GM21717 (cell line): ENCODE measurements at regions not wholly inside any gene's neighbourhood (a gene's known extent, or its start where the extent isn't known, plus 50 kb on each side); places are given as distances from the start of the nearest gene placed in this dataset.

ENCODE experiments used
- ATAC-seq: cut with Tn5 transposase; IDR thresholded peaks from one replicate; pipeline ENCODE4 v1.9.1; 2021; ENCODE audit warnings: mild to moderate bottlenecking, moderate library complexity; ENCODE audit not compliant: unreplicated experiment

GRCh38 chr7:25544254-25544653 is 316.0 kb upstream of the NPVF start:
- ATAC-seq = no peak

DNA sequence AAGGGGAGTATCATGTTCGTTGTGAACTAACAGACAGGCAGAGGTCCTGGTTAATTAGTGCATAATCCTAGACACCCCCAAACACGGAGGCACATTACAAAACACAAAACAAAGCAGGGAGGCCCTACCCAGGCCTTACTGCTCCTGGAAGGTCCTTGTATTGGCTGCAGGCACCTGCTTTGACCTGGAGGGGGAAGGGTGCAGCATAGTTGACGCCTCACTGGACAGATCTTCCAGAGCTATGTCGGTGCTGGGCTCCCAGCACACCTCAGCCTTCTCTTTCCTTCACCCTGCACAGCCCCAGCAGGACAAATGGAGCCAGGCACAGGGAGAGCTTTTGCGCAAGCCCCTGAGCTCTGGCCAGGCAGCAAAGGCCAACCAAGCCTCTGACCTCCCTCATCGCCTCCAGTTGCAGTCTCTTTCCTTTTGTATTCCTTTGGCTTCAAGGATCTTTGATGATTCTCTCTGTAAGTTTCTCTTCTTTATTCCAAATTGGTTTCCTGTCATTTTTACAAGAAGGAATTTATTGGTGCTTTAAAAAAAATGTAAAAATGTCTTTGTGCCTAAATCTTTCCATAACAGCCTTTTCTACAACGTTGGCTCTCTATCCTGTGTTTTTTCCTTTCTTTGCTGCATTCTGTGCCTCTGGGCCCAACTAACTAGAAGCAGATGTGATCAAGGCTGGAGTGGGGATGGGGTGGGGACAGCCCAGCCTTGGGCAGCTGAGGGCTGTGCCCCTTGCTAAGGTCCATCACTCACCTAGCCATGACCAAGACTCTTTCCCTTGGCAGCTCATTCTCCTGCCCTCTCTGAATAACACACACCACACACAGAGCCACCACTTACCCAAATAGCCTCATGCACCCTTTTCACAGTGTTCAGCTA is 317.1 kb upstream of the NPVF start:
- no peak for ATAC-seq

GRCh38 chr7:25546306-25546705 is 318.0 kb upstream of the NPVF start:
- ATAC-seq = no peak

- ATAC-seq = no peak
Measured at GRCh38 chr7:25549271-25549921, 321.1 kb upstream of the NPVF start.

GRCh38 chr7:25550149-25550548 is 321.9 kb upstream of the NPVF start:
- no peak for ATAC-seq

DNA sequence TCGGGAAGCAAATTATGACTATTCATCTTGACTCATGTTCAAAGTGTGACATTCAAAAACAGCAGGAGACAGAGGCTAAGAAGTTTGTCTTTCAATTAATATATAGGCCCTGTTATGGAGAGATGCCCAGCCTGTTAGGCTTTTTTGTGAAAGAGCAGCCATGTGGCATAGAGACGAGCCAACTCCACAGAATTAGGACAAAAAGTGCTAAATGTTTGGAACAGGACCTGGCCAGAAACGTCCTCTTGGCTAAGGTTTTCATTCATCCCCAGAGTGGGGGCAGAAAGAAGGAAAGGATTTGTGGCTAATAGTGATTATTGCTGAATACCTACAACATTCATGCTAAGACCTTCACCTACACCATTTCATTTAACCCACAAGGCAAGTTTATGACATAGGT is 324.7 kb upstream of the NPVF start:
- no peak for ATAC-seq

DNA sequence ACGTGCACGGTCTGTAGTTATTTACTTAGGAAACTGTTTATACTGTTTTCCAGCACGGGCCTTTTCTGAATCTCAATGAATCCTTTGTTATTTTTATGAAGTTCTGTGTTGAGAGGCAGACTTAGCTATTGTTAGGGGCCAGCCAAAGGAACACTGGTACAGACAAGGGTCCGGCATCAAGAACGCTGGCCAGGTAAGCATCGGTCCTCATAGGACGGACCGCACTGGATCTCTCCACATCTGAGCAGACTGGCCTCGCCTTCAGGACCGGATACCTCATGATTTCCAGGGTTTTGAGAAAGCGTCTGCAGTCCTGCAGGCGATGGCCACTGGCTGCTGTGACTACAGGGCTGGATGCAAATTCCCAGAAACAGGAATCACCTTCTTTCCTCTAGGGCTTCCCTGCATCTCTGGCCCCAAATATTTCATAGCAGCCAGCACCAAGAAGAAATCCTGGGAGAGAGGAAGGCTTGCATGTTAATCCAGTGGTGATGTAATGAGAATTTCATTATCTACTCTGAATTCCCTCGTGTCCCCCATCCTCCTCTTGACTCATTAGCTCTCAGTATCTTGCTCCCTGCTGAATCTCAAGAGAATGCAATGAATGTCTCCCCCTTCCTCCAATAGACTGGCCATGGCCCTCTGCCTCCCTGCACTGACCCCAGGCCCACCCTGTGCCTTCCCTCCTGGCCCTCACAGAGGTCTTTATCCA is 325.4 kb upstream of the NPVF start:
- no peak for ATAC-seq

- no peak for ATAC-seq
Measured at GRCh38 chr7:25557379-25557917, 329.2 kb upstream of the NPVF start.

GRCh38 chr7:25557930-25558329 is 329.6 kb upstream of the NPVF start:
- no peak for ATAC-seq

GRCh38 chr7:25558605-25559004 is 330.3 kb upstream of the NPVF start:
- no peak for ATAC-seq

- no peak for ATAC-seq
Measured at GRCh38 chr7:25559581-25560367, 331.5 kb upstream of the NPVF start.

- no peak for ATAC-seq
Measured at GRCh38 chr7:25562673-25563182, 334.4 kb upstream of the NPVF start.

DNA sequence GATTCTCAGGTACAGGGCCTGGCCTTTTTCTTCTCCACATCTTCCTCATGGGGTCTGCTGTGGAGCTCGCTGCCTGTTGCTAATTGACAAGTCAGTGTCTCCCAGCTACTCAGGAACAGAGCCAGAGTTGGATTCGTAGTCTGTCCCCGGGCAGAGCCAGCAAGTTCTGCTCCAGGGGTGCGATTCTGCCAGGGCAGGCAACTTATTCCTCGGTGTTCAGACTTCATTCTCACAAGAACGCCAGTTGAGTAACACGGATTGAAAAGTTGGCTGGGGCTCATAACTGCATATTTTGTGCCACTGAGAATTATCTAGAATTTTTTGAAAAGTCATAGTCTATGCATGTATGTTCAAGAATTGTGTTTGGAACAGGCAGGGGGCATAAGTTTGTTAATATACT is 336.7 kb upstream of the NPVF start:
- no peak for ATAC-seq

DNA sequence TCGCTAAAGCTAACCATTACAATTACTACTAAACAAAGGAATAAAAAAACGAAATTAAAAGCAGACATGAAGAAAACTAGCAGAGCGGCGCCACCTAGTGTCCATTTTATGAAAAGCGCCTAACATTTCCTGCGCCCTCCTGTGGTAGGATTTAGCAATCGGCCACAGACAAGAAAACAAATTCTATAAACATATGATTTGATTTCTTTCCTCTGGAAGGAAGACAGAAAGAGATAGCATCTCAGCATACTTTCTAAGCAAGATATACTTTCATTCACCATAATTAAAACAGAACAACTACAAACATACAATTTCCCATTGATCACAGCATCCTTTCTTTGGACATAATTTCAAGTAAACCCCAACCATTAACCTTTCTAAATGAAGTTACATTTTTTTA is 337.7 kb upstream of the NPVF start:
- ATAC-seq = no peak

GRCh38 chr7:25567430-25567829 is 339.1 kb upstream of the NPVF start:
- no peak for ATAC-seq

DNA sequence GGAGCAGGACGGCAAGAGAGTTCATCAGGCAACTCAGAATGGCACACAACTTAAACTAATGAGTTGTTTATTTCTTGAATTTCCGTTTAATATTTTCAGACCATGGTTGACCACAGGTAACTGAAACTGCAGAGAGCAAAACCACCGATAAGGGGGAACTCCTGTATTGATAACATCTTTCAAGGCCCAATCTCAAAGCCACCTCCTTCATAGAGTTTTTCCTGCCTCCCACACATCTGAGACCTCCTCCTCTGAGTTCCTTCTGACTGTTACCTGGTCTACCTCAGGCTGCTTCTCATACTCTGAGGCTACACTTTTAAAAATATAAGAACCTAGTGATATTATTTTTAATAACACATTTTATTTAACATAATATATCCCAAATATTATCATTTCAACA is 341.5 kb upstream of the NPVF start:
- ATAC-seq = no peak

DNA sequence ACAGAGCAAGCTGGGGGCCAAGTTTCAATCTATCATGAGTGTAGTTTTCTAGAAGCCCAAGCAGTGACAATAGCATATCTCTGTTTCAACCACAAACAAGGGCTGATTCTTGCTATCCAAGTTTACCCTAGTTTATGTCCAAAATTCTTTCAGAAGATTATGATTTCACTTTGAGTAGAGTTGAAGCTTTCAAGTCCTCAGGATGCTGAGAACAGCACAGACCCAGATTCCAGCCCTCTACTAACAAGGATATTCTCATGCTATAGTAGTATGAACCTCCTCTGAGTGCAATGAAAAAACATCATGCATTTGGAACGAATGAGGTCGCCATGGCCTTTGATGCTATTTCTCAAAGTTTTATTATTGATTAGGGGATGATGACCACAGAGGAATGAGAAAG is 344.1 kb upstream of the NPVF start:
- no peak for ATAC-seq

DNA sequence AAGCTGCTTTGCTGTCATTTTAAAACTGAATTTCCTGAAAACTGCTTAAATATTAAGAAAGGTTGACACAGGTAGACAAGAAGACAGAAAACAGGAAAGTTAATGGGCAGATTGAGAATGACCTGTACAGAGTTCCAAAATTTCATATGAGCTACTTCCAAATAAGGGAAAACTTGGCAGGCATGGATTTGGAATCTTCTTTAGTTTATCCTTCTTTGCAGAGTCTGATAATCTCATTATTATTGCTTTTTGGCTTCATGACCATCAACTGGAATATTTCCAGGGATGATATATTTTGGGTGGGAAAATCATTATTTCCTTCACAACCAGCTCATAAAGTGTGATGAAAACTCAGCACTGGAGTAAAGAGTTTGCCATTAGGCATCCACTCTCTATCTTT is 346.5 kb upstream of the NPVF start:
- no peak for ATAC-seq

GRCh38 chr7:25575634-25576033 is 347.3 kb upstream of the NPVF start:
- no peak for ATAC-seq

- no peak for ATAC-seq
Measured at GRCh38 chr7:25578991-25579777, 350.9 kb upstream of the NPVF start.
